Tibial artery (tissue), 4 donors: ENCODE measurements at regions not wholly inside any gene's neighbourhood (a gene's known extent, or its start where the extent isn't known, plus 50 kb on each side); places are given as distances from the start of the nearest gene placed in this dataset.

Source experiments
- DNase-seq, 2 donors: peaks; one replicate each; pipeline ENCODE4 v3.0.0-alpha.2; 2019
- H3K27ac ChIP-seq, 2 donors: fragments of 200-600 bp; sonication (generic) in 1 of 2; 1 replicate in 1 of 2; 2 replicates in 1 of 2; pipeline ENCODE4 v1.5.1; 2018 to 2019; ENCODE audit warnings: mild to moderate bottlenecking in 1 of 2
- H3K27me3 ChIP-seq, 2 donors: fragments of 200-600 bp; sonication (generic) in 1 of 2; one replicate each; pipeline versions ENCODE4 v1.5.1 to v1.6.0; 2016 to 2019
- H3K36me3 ChIP-seq, 3 donors: fragments of 200-600 bp; sonication (generic) in 2 of 3; one replicate each; pipeline ENCODE4 v1.5.1; 2016 to 2019; ENCODE audit warnings: mild to moderate bottlenecking in 2 of 3
- H3K4me1 ChIP-seq, 4 donors: fragments of 200-600 bp; sonication (generic) in 2 of 4; 1 replicate in 3 of 4; 2 replicates in 1 of 4; pipeline ENCODE4 v1.5.1; 2016 to 2019
- H3K4me3 ChIP-seq, 2 donors: fragments of 200-600 bp; sonication (generic) in 1 of 2; 1 replicate in 1 of 2; 2 replicates in 1 of 2; pipeline ENCODE4 v1.5.1; 2018 to 2019; ENCODE audit warnings: mild to moderate bottlenecking in 2 of 2
- H3K9me3 ChIP-seq, 3 donors: fragments of 200-600 bp; sonication (generic) in 1 of 3; one replicate each; pipeline ENCODE4 v1.5.1; 2016 to 2019
- intact Hi-C: fragments of 100-400 bp; cut with DNase I; formaldehyde crosslinking; loops from one replicate; pipeline ENCODE4 v1.15.0; 2023; ENCODE audit warnings: low total_unique reads
- TF ChIP-seq, protein P1 (sequence below), 2 experiments: fragments of 200-600 bp in 1 of 2; fragments of 450-650 bp in 1 of 2; IDR thresholded peaks; one replicate each; pipeline ENCODE4 v1.5.1; 2017 to 2019; ENCODE audit warnings: antibody characterized with exemption in 2 of 2, mild to moderate bottlenecking in 1 of 2, moderate library complexity in 1 of 2

- H3K9me3 ChIP-seq, result no peaks in the 10 kb centered on the region
- TF ChIP-seq, protein P1, sequence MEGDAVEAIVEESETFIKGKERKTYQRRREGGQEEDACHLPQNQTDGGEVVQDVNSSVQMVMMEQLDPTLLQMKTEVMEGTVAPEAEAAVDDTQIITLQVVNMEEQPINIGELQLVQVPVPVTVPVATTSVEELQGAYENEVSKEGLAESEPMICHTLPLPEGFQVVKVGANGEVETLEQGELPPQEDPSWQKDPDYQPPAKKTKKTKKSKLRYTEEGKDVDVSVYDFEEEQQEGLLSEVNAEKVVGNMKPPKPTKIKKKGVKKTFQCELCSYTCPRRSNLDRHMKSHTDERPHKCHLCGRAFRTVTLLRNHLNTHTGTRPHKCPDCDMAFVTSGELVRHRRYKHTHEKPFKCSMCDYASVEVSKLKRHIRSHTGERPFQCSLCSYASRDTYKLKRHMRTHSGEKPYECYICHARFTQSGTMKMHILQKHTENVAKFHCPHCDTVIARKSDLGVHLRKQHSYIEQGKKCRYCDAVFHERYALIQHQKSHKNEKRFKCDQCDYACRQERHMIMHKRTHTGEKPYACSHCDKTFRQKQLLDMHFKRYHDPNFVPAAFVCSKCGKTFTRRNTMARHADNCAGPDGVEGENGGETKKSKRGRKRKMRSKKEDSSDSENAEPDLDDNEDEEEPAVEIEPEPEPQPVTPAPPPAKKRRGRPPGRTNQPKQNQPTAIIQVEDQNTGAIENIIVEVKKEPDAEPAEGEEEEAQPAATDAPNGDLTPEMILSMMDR (IDR thresholded peaks at IDR 0.05), result no peak
- H3K27ac ChIP-seq, result no peak overlapping the region
- H3K36me3 ChIP-seq, result no peaks in the 10 kb centered on the region
- intact Hi-C loops, result no loop called here
- no peak for DNase-seq
- no peaks in the 10 kb centered on the region for H3K4me1 ChIP-seq
- H3K27me3 ChIP-seq, result no peaks in the 10 kb centered on the region
- no peak overlapping the region for H3K4me3 ChIP-seq
Observed at GRCh38 chr7:88665892-88666514, 93.5 kb upstream of the ZNF804B start.

GRCh38 chr7:88664630-88665233 lies 94.8 kb upstream of the ZNF804B start:
- no peaks in the 10 kb centered on the region for H3K4me1 ChIP-seq
- H3K27ac ChIP-seq, result no peak overlapping the region
- H3K36me3 ChIP-seq, result no peaks in the 10 kb centered on the region
- no peaks in the 10 kb centered on the region for H3K27me3 ChIP-seq
- intact Hi-C loops, result no loop called here
- no peak for DNase-seq
- no peak overlapping the region for H3K4me3 ChIP-seq
- TF ChIP-seq, protein P1 (IDR thresholded peaks at IDR 0.05), result no peak
- no peaks in the 10 kb centered on the region for H3K9me3 ChIP-seq

- intact Hi-C loops, result no loop called here
- no peaks in the 10 kb centered on the region for H3K9me3 ChIP-seq
- no peaks in the 10 kb centered on the region for H3K4me1 ChIP-seq
- no peak for DNase-seq
- H3K27ac ChIP-seq, result no peak overlapping the region
- no peaks in the 10 kb centered on the region for H3K27me3 ChIP-seq
- no peaks in the 10 kb centered on the region for H3K36me3 ChIP-seq
- H3K4me3 ChIP-seq, result no peak overlapping the region
- TF ChIP-seq, protein P1 (IDR thresholded peaks at IDR 0.05), result no peak
Observed at GRCh38 chr7:88661921-88662320, 97.6 kb upstream of the ZNF804B start.

DNA sequence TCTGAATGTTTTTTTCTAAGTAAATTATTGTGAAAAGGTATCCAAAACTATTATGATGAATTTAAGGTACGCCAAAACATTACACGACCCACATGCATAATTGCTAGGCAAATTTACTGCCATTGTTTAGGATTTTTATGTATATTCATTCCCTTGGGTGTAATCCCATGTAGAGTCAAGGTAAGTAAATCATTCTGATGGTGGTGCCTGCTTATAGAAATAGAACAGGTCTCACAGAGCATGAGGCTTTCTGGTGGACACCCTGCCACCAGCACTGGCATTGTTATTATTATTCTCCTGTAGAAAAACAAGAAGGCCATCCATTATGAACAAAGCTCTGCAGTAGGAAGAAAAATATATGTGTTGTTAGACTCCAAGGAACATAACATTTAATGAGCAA lies 111.7 kb upstream of the ZNF804B start:
- TF ChIP-seq, protein P1 (IDR thresholded peaks at IDR 0.05), result no peak

GRCh38 chr7:88638583-88638982 lies 120.9 kb upstream of the ZNF804B start:
- H3K4me3 ChIP-seq, result no peak overlapping the region
- no peaks in the 10 kb centered on the region for H3K9me3 ChIP-seq
- DNase-seq, result no peak
- H3K27me3 ChIP-seq, result no peaks in the 10 kb centered on the region
- TF ChIP-seq, protein P1 (IDR thresholded peaks at IDR 0.05), result no peak
- H3K36me3 ChIP-seq, result no peaks in the 10 kb centered on the region
- intact Hi-C loops, result no loop called here
- H3K27ac ChIP-seq, result no peak overlapping the region
- H3K4me1 ChIP-seq, result no peaks in the 10 kb centered on the region

More for the DNA sequence above, 111.7 kb upstream of the ZNF804B start:
- no peak for DNase-seq
- Histone ChIP-seq H3K9me3 (peaks cover 0 to 5% (median 0%) of the 10 kb centered on the region in 3 donors), H3K27ac (no peak overlapping the region), H3K36me3 (no peaks in the 10 kb centered on the region), H3K4me3 (no peak overlapping the region), H3K27me3 (no peaks in the 10 kb centered on the region), H3K4me1 (no peaks in the 10 kb centered on the region)
- intact Hi-C loops, result no loop called here
